IPS-18c (cell line): ENCODE measurements at regions not wholly inside any gene's neighbourhood (a gene's known extent, or its start where the extent isn't known, plus 50 kb on each side); places are given as distances from the start of the nearest gene placed in this dataset.
"Not testable (repeated sequence)": the region's sequence is repeated elsewhere in the genome, so short reads cannot be mapped to it uniquely, and the experiment has no call there.

Experiments used
- H3K4me3 ChIP-seq: 2 replicates; pipeline ENCODE4 v1.7.0; 2013; ENCODE audit warnings: low read depth, mild to moderate bottlenecking, low read length, moderate library complexity; ENCODE audit not compliant: insufficient read depth
- H3K9me3 ChIP-seq: one replicate; pipeline ENCODE4 v1.6.1; 2013; ENCODE audit warnings: mild to moderate bottlenecking, low read length, moderate library complexity; ENCODE audit not compliant: control insufficient read depth, insufficient read depth

GRCh38 chr5:130402906-130403305, 498.6 kb downstream of the CHSY3 start:
- no peaks in the 10 kb centered on the region for H3K9me3 ChIP-seq
- H3K4me3 ChIP-seq = no peak overlapping the region

DNA sequence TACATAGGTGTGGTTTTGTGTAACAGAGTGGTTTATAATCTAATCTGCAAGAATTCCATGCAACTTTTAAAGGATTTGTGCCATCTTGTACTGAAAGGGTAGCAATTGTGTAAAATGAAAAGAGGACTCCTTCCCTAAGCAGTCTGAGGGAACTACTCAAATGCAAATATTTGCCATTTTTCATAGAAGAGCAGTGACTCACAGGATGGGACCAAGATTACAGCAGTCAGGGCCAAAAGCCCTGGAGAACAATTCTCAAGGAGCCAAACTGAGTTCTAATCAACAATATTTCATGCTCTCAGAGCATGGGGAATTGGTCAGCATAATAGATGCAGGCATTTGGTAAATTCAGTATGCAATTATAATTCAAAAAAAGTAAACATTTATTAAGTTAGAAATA, 495.8 kb downstream of the CHSY3 start:
- H3K4me3 ChIP-seq = no peak overlapping the region

DNA sequence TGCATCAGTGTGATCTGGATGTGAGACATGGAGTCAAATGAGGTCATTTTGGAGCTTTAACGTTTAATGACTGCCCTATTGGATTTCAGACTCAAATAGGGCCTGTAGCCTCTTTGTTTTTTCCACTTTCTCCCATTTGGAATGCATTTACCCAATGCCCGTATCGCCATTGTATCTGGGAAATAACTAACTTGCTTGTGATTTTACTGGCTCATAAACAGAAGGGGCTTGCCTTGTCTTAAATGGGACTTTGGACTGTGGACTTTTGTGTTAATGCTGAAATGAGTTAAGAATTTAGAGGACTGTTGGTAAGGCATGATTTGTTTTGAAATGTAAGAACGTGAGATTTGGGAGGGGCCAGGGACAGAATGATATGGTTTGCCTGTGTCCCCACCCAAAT, 494.6 kb downstream of the CHSY3 start:
- Histone ChIP-seq H3K4me3 (no peak overlapping the region), H3K9me3 (no peaks in the 10 kb centered on the region)

More for the DNA sequence above, 495.8 kb downstream of the CHSY3 start:
- H3K9me3 ChIP-seq = no peaks in the 10 kb centered on the region

DNA sequence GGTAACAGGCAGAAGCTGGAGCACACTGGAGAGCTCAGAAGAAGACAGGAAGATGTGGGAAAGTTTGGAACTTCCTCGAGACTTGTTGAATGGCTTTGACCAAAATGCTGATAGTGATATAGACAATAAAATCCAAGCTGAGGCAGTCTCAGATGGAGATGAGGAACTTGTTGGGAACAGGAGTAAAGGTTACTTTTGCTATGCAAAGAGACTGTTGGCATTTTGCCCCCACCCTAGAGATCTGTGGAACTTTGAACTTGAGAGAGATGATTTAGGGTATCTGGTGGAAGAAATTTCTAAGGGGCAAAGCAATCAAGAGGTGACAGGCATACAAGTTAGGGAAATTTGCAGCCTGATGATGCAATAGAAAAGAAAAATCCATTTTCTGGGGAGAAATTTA, 493.5 kb downstream of the CHSY3 start:
- H3K9me3 ChIP-seq, H3K4me3 ChIP-seq: not testable (repeated sequence)

GRCh38 chr5:130397132-130397531, 492.9 kb downstream of the CHSY3 start:
- Histone ChIP-seq H3K4me3 (no peak overlapping the region), H3K9me3 (no peaks in the 10 kb centered on the region)

GRCh38 chr5:130391727-130392264, 487.5 kb downstream of the CHSY3 start:
- H3K4me3 ChIP-seq, H3K9me3 ChIP-seq: not testable (repeated sequence)

DNA sequence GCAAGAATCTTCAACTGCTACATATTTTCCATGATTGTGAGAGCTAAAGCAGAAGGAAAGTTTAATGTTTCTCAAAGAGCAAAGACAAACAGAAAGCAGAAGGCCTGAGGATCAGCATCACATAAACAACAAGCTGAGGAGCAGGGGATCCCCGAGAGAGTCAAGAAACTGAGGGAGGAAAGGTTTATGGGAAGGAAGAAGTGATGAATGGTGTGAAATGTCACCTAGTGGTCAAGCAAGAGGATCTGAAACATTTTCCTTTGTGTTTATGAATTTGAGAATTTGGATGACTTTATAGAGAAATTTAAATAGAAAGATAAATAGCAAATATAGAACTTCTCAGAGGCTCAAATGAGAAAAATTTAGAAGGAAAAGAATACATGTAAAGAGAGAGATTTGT, 481.9 kb downstream of the CHSY3 start:
- Histone ChIP-seq H3K9me3 (no peaks in the 10 kb centered on the region), H3K4me3 (no peak overlapping the region)

DNA sequence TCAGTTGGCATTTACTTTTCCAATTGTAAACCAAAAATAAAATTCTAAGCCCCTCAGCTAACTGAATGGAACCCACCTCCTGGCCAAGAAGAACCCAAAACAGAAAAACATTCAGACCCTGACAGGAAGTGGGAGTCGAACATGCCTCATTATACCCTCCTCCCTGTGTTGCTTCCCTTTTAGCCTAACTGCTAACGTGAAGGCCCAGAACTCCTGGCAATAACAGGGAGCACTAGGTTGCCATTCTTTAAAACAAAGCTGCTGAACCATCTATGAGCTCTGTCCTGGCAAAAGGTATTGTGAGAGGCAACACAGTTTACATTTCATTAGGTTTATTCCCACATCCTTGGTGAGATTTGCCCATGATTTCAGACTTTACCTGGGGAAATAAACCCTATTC, 481.4 kb downstream of the CHSY3 start:
- Histone ChIP-seq H3K4me3 (no peak overlapping the region), H3K9me3 (no peaks in the 10 kb centered on the region)

GRCh38 chr5:130365956-130366355, 461.7 kb downstream of the CHSY3 start:
- no peaks in the 10 kb centered on the region for H3K9me3 ChIP-seq
- H3K4me3 ChIP-seq = no peak overlapping the region

DNA sequence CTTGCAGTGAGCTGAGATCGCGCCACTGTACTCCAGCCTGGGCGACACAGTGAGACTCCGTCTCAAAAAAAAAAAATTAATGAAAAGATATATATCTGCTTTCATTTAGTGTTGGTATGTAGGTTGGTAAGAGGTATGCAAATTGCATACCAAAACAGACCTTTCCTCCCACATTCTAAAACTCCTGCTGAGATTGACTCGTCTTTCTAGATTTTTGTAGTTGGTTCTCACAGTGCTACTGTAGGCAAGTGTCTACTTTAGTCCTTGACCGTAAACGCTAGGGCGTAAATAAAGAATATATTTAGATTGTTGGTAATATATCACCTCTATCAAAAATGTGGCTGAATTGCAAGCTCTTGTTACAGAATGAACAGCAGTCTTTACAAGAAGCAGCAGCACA, 445.9 kb downstream of the CHSY3 start:
- H3K9me3 ChIP-seq = no peaks in the 10 kb centered on the region
- no peak overlapping the region for H3K4me3 ChIP-seq

- Histone ChIP-seq H3K9me3 (no peaks in the 10 kb centered on the region), H3K4me3 (no peak overlapping the region)
Measured at GRCh38 chr5:130337179-130337888, 433.1 kb downstream of the CHSY3 start.

GRCh38 chr5:130335117-130335516, 430.9 kb downstream of the CHSY3 start:
- no peak overlapping the region for H3K4me3 ChIP-seq
- H3K9me3 ChIP-seq = peaks cover 2% of the 10 kb centered on the region

GRCh38 chr5:130333089-130333488, 428.8 kb downstream of the CHSY3 start:
- Histone ChIP-seq H3K4me3 (no peak overlapping the region), H3K9me3 (peaks cover 2% of the 10 kb centered on the region)

DNA sequence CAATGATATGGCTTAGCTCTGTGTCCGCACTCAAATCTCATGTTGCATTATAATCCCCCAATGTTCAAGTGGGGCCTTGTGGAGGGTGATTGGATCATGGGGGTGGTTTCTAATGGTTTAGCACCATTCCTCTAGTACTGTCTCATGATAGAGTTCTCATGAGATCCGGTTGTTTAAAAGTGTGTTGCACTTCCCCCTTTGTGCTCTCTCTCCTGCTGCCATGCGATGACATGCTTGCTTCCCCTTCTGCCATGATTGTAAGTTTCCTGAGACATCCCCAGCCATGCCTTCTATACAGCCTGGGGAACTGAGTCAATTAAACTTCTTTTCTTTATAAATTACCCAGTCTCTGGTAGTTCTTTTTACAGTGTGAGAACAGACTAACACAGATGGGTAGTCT, 427.1 kb downstream of the CHSY3 start:
- H3K4me3 ChIP-seq = no peak overlapping the region
- peaks cover 2% of the 10 kb centered on the region for H3K9me3 ChIP-seq

GRCh38 chr5:130324953-130325671, 420.8 kb downstream of the CHSY3 start:
- Histone ChIP-seq H3K4me3 (no peak overlapping the region), H3K9me3 (no peaks in the 10 kb centered on the region)

- H3K4me3 ChIP-seq = no peak overlapping the region
Measured at GRCh38 chr5:130323804-130324454, 419.7 kb downstream of the CHSY3 start.

DNA sequence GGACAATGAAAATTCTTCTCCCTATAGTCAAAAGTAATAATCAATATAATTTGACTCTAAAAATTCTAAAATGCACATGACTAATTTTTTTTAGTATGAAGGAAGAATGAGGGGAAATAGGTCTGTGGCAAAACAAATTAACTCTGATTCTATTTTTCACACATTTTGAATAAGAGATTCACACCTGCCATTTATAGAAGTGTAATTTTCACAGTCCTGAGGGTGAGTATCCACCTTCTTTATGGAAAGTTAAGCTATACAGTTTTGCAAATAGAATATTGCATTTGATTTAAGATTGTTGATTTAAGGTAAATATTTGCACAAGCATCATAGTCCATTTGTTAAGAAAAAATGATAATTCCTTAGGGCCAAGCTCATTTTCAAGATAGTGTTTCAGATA, 417.7 kb downstream of the CHSY3 start:
- no peak overlapping the region for H3K4me3 ChIP-seq

More at GRCh38 chr5:130323804-130324454, 419.7 kb downstream of the CHSY3 start:
- no peaks in the 10 kb centered on the region for H3K9me3 ChIP-seq

More for the DNA sequence above, 417.7 kb downstream of the CHSY3 start:
- no peaks in the 10 kb centered on the region for H3K9me3 ChIP-seq
